ENCODE measurements at regions not wholly inside any gene's neighbourhood (a gene's known extent, or its start where the extent isn't known, plus 50 kb on each side); places are given as distances from the start of the nearest gene placed in this dataset.

DNA sequence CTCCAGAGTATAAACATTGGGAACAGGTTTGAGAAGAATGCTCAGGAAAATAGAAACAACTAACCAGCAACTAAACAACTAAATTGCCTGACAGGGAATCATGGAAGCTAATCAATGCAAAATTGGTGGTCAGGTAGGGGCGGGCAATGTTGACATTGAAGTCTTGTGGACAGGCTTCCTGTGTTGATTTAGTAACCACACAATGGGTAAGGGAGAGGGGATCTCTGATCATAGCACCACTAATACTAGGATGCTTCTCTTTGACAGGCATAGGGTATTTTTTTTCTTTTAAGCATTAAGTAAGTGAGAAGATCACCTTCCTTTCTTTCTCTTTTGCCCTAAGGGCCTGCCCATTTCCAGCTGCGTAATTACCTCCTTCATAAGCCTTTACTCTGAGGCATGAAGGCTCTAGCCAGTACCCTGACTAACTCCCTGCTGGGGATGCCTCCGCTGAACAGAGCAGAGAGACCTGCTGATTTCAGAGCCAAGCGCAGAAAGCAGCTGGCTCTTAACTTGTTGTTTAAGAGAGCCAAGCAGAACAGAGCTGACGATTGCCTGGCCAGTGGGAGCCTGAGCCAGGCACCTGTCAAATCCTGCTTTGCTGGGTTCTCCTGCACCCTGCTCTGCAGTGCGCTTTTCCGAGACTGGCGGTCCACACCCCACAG, 118.7 kb downstream of the BMP2 start:
- DNase-seq = no peak

DNA sequence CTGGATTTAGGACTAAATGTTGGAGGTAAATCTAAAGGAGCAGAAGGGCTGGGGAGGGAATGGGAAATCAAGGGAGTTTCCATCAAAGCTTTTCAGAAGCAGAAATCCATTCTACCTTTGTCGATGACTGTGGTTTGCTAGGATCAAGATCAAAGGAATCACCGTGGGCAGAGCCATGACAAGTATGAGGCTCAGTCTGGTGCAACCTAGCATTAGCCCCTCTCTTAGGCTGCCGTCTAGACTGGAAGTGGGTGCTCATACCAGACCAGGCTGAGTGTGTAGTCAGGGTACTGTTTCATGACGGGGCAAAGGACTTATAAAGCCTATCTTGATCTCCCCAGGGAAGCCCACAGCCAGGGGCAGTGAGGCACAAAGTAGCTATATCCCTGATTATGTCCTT, 120.5 kb downstream of the BMP2 start:
- no peak for DNase-seq

DNA sequence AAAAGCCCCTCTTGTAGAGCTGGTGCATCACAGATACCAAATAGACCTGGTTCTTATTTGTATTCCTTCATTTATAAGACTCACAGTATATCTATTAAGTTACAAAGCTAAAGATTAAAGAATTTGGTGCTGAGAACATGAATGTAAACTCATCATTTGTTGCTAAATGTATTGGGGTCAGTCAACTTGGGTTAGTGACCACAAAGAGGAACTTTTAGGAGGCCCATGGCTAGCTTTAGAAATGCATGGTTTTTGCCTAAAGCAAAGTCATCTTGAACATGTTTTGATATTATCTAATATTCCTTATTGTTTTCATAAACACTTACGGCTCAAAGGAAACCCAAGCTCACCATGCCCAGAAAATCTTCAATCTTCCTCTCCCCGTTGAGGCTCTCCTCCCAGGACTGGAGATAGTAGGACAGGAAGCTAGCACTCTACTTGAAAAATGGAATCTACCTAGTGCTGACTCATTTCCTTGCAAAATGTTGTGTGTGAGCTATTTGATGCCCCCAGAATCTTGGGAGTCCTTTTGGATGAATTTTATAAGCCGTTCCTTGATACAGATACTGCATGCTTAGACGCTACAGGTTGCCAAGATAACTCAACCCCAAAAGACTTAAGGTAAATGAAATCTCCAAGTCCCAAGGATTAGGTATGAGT, 121.4 kb downstream of the BMP2 start:
- no peak for DNase-seq

DNA sequence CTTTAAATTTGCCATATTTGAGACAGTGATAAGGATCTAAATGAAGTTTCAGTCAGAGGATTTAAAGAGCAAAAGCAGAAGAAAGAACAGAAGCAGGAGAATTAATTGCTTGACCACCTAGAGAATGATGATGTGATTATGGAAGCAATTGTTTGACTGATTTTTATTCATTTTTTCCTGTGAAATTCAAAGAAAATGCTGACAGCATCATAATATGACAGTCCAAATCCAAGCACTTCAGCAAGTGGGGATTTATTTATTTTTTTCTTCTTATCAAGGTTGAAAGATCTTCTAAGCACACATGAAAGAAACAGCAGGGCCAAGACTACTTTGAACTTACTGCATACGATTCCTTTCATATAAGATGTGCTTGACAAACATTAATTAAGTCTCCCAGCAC, 125.2 kb downstream of the BMP2 start:
- DNase-seq = no peak

DNA sequence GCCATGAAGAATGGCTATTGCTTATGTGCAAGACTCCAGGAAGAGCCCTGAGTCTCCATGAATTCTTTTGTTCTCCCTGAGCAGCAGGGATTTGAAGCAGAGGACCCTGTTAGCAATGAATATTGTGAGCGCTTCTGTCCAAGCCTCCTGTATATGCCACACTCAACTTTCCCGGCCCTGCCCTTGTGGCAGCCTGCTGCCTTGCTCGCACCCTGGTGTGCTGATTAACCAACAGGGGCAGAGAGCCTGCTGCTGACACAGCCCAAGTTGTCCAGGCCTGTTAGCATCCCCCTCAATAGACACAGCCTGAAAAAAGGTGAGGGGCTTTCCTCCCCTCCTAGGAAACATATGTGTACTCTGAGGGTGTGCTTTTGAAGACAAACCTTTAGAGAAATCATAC, 131.4 kb downstream of the BMP2 start:
- DNase-seq = no peak

DNA sequence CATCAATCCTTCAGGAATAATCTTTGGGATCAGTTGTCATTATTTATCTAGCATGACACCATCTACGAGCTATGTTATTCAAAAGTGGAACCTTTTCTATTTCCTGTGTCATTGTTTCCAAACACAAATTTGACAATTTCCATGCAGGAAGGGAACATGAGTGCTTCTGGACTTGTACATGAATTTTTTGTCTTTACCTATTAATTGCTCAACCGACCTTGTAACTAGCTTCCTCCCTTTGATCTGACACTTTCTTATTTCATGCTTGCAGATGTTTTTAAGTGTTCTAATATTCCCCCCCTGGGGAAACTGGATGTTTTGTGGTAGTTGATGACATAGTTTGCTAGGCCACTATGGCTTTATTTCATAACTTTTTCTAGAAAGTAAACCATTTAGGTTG, 139.4 kb downstream of the BMP2 start:
- DNase-seq = no peak

DNA sequence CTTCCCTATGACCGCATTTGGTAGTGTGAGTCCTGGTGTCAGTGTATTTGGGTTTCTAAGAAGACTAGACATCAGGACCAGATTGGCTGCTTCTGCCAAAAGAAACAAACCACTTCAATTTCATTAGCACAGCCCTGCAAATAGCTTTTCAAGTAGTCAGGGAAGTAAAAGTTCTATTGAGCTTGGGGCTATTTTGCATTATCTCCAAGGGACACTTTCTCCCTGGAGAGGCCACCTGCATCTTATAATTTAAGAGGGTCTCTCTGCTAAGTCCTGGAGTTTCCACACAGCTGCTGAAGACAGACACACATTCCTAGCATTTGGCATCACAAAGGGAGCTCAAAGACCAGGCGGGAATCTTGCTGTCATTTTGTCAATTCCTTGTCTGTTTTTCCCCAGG, 141.2 kb downstream of the BMP2 start:
- no peak for DNase-seq

DNA sequence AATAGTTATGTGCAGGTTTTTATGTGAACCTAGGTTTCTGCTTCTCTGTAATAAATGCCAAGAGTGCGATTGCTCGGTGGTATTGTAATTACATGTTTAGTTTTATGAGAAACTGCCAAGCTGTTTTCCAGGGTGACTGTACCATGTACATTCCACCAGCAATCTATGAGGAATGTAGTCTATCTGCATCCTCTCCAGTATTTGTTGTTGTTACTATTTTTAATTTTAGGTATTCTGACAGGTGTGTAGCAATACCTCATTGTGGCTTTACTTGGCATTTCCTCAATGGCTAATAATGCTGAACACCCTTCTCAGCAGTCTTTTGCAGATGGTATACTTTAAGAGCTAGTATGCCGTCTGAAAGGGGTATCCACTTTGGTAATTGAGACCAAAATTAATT, 142.1 kb downstream of the BMP2 start:
- no peak for DNase-seq

DNA sequence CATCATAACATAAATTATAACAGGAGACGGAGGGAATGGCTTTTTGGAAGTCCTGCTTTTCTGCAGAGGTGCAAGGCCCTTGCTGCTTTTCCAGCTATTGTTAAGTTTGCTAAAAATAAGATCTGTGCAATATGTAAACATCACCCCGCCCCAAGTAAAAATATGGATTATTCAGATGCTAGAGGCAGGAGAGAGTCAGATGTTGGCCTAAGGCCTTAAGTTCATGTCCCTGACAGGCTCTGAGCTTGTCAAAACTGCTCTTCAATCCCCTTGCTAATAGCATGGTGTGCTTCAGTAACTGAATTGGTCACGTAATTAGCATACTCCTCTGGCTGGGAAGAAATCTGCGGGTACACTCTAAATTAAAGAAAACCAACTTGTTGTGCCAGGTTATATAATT, 147.5 kb downstream of the BMP2 start:
- DNase-seq = no peak

DNA sequence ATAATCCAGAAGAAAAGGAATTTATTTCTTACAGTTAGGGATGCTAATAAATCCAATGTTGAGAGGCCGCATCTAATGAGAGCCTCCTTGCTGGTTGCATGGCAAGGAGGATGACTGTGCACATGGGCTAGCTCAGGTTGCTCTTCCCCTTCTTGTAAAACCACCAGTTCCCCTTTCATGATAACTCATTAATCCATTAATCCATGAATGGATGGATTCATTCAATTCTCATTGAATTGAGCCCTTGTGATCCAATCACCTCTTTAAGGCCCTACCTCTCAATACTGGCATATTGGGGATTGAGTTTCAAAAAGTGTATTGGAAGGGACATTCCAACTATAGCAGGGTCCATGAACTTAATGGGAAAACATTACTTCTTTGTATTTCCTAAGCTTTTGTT, 149.5 kb downstream of the BMP2 start:
- DNase-seq = no peak

DNA sequence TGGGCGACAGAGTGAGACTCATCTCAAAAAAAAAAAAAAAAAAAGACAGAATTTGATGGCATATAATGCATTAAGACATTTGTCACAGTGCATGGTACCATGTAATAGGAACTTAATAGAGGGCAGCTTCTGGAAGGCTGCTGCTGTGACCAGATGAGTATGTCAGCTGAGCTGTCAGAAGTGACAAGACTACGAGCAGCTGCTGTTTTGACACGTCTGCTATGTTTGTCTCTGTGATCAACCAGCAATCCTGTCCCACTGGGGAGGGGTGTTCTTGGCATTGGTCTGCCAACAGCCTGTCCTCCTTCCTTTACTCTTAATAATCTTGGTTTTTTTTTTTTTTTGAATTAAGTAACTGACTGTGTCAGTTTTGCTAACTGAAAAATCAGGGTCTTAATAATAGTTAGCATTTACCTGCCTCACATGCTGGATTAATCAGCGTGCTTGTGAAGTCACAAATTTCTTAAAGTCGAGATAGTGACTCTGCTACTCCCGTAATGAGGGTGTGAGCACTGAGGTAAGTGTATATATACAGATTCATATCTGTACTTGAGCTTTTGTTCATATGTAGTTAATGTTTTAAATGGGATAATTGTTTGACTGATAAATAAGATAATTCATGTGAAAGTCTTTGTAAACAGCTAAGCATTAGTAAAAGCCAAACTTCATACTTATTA, 152.4 kb downstream of the BMP2 start:
- no peak for DNase-seq

DNA sequence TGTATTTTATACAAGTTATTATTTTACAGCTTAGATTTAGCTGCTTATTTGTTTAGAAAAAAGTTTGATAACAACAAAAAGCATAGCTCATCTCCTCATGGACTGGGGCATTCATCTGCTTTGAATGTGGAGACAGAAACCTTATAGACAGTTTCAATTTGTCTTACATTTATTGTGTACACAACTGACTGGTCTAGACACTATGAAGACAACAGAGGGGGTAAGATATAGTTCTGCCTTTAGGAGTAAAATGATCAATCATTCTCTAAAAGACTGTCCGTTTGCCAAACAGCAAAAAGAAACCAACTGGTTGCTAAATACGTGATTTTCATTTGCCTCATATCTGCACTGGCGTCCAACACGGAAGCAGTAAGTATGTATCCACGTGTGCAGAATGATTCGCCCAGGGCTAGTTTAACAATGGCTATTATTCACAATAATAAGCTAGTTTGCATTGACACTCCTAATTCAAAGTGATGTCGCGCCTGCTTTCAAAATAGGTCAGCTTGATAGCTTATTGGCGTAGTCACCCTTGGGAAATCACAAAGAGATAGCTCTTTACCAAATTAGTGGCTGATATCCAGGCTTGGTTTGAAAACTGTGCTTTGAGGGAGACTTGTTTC, 153.6 kb downstream of the BMP2 start:
- no peak for DNase-seq

DNA sequence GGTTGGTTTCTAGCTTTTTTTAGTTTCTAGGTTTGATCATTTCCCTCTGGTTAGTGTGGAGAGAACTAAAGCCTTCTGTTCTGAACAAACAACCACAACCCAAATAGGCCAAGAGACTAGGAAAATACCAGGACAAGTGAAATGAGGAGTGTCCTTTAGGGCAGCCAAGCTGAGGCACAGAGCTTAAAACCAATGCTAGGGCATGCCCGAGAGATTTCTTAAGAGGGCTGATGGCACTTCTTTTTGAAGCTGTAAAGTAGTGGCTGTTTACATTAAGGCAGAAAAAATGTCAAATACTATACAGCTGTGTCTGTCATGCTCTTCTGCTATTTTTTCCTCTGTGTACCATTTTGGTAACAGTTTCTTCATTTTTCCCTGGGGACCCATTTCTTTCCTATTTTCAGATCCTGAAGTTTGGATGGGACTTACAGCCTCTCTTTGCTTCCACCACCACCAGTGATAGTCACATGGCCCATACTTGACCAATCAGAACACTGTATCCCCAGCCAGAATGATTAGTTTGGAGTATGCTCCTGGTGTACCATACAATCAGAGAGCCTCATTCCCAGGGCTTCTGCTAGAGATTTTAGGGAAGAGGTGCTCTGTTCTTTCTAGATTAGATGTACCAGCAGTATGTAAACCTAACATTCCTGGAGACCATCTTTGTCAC, 154.4 kb downstream of the BMP2 start:
- no peak for DNase-seq

DNA sequence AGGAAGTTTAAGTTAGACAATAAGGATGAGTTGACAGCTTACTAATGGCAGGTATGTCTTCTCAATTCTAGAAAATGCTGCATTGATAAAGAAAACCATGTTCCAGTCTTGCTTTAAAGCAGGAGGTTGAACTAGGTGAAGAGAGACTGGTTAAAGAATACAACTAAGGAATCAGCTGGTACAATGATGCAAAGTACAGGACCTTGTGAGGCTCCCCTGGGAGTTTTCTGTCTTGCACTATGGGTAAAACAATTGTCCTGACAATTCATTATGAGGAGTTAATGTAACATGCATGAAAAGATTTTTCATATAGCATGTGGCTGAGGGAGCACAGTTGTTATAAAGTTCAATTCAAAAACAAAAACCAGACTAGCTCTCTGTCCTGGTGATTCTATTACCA, 157.2 kb downstream of the BMP2 start:
- DNase-seq = no peak

DNA sequence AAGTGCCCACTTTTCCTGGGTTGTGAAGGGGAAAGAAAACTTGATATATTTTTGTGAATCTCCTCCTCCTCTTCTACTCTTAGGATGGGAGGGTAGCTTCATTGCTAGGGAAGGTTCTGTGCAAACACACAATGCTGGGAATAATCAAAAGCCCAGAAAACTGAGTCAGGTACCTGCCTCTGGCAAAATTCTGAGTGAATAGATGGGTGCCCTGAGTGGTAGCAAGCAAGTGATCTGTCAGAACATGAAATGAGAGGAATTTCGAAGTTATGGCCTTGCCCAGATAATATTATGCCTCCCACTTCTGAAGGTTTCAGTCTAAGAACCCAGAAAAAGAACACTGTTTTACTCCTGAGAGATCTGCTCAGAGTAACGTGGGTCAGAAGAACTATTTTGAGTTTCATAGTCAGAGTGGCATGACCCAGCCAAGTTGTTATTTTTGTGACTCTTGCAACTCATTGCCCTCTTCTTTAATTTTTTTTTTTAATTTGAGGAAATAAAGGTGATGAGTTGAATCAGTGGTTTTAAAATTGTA, 158.3 kb downstream of the BMP2 start:
- DNase-seq = no peak

DNA sequence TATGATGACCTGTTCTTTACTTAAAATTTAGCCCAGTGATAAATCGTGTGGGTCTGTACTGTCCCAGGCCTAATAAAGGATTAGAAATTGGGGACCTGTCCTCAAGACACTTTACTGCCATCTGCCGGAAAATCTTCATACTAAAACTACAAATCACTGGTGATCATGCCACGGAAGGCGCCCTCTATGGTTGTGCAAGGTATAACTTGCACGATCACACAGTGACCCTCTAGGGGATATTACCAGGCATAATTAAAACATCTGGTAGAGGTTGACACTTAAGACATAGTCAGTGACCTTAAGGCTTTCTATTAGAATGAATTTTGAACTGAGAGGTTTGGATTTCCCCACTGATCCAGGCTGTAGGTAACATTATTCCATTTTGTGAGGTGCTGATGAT, 172.6 kb downstream of the BMP2 start:
- peak; percentile 33 for DNase-seq

DNA sequence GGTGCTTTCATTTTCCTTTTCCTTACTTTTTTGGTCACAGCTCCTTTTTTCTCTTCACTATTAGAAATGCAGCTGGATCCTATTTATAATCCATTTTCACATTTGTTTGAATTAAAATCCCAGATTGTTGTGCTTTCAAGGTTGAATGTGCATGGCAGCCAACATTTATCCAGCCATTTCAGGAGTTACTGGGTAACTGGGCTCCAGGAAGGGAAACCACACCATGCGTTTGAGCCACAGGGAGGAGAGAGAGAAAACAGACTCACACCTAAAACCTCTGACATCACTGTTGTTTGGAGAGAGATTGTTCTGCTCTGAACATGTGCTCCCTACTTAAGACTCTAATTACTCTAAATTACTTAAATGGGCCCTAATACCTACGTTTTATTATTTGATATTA, 173.4 kb downstream of the BMP2 start:
- peak; percentile 34 for DNase-seq

DNA sequence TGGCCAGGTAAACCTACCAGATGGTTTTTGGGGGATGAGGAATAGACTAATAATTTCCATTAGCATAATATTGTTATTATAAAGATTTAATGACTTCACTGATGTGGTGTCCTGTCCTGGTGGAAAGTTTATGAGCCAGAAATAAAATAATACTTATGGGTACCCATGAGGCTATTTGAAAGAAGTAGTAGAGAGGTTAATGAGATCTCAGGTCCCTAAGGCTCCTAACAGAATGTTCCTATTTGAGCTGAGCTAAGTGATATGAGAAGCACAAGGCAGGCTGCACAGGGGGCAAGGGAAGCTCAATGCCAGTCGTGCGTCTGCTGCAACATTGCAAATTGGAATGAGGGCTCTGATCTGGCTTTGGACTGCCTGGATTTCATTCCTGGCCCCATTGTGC, 174.1 kb downstream of the BMP2 start:
- DNase-seq = no peak

DNA sequence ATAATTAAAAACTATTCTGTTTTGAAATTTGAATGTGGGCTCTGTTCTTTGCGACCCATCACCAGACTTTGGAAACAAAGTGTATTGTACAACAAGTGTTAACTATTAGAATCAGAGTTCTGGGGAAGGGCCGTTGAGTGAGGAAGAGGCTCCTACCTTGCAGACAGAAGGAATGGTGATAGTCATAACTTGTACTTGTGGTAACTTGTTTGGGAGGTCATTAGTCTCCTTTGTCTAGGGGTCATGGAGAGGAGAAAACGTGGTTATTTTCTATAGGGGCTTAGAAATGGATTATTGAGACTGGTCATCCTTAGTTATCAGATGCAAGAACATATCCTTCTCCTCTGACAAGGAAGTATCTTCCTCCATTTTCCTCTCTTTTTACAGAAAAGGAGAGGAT, 174.8 kb downstream of the BMP2 start:
- no peak for DNase-seq

DNA sequence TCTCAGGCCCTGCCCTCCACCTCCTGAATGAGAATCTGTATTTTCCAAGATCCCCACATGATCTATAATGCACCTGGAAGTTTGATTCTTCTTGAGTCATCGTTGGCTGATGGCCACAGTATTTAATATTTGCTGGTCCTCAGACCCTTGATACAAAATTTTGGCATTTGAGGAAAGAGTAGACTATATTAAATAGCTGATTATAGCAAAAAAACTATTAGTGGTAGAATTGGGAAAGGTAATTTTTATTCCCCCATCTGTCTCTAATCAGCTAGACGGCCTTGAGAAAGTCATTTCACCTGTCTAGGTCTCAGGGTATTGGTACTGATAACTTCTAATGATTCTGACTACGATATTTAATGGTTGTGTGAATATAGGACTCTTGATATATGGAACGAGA, 176.8 kb downstream of the BMP2 start:
- DNase-seq = no peak

DNA sequence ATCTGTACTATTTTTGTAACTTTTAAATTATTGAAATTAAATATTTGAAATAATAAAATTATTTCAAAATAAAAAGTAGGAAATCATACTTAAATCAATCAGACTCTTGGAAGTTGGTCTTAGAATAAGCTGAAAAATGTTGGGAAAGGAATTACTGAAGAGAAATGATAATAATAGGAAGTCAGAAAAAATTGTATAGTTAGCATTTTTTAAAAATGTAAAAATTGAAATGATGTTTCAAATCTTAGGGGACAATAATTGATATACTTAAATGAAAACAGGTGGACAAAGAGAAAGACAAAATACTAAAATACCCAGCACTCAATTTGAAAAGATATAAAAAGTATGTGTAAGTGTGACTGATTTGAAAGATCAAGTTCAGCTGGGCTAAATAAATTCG, 186.1 kb downstream of the BMP2 start:
- no peak for DNase-seq

DNA sequence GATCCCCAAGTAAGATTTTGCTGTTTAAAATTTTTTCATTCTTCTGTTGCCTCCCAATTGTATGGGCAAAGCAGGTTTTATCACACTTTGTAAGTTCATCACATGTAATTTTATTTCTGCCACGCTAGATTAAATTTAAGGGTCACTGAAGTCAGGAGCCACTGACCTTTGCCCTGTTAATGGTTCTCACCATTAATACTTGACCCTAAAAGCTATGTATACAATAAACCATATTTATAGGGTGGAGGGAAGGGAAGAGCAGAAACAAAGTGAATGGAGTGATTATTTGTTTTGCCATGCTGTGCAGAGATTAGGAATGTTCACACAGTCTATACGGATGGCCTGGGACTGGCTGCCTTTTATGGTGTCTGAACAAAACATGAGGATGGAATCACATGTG, 186.7 kb downstream of the BMP2 start:
- DNase-seq = no peak

DNA sequence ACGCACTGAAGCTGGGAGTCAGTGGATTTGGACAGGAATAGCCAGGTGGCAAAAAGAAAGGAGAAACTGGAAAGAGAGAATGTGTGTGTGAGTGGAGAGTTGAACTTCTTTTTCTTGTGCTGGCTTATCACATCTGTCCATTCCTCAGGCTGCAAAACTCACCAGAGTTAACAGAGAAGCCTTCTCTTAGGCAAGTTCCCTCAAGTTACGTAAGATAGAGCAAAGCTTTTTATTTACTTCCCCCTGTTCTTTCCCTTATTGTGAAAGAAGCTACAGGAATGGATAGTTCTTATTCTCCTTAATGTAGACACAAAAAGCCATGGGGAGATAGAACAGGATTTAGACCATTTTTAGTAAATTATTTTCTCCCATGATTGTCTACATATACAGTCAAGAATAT, 188.6 kb downstream of the BMP2 start:
- no peak for DNase-seq
